ENCODE measurements at regions not wholly inside any gene's neighbourhood (a gene's known extent, or its start where the extent isn't known, plus 50 kb on each side); places are given as distances from the start of the nearest gene placed in this dataset.

GRCh38 chr18:41410006-41410405 lies 545.0 kb upstream of the PIK3C3 start:
- TF ChIP-seq CTCF (IDR thresholded peaks at IDR 0.05) = no peak
- TF ChIP-seq EZH2 (IDR thresholded peaks at IDR 0.05) = no peak
- no peak for TF ChIP-seq EZH2phosphoT487 (IDR thresholded peaks at IDR 0.05)
